Rectal smooth muscle tissue (tissue), 1 donor: ENCODE measurements at regions not wholly inside any gene's neighbourhood (a gene's known extent, or its start where the extent isn't known, plus 50 kb on each side); places are given as distances from the start of the nearest gene placed in this dataset.

Experiments
- H3K27ac ChIP-seq: one replicate; pipeline ENCODE4 v1.7.0; 2013; ENCODE audit warnings: low read depth, low read length, inconsistent platforms
- H3K27me3 ChIP-seq: one replicate; pipeline ENCODE4 v1.7.0; 2013; ENCODE audit warnings: low read length; ENCODE audit not compliant: control insufficient read depth, insufficient read depth
- H3K36me3 ChIP-seq: one replicate; pipeline ENCODE4 v1.7.0; 2013; ENCODE audit warnings: low read length; ENCODE audit not compliant: control insufficient read depth, insufficient read depth
- H3K4me1 ChIP-seq: one replicate; pipeline ENCODE4 v1.7.0; 2013; ENCODE audit warnings: low read length; ENCODE audit not compliant: control insufficient read depth, insufficient read depth
- H3K4me3 ChIP-seq: one replicate; pipeline ENCODE4 v1.7.0; 2013; ENCODE audit warnings: low read length
- H3K9ac ChIP-seq: one replicate; pipeline ENCODE4 v1.7.0; 2013; ENCODE audit warnings: low read length

DNA sequence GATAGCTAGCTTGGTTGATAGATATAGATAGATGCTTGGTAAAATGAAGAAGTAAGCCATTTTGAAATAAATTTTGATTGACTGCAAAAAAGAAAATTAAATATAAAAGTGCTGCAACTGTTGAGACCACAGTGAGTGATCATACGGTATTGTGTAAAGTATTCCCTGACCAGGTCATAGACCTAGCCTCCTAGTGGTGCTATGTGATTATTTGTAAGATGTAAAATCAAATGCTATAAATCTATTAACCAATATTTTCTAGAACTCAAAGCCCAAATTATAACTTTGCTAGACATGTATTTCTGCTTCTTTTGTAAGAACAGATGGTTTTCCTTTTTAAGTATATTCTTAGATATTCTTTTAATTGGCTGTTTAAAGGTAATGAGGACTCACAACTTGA lies 480.2 kb upstream of the PTPRD start:
- H3K27ac ChIP-seq = no peak overlapping the region
- H3K9ac ChIP-seq = no peak overlapping the region
- H3K4me1 ChIP-seq = no peaks in the 10 kb centered on the region
- H3K36me3 ChIP-seq = no peaks in the 10 kb centered on the region
- no peaks in the 10 kb centered on the region for H3K27me3 ChIP-seq
- no peak overlapping the region for H3K4me3 ChIP-seq

GRCh38 chr9:11097020-11097419 lies 484.2 kb upstream of the PTPRD start:
- Histone ChIP-seq H3K27ac (no peak overlapping the region), H3K36me3 (no peaks in the 10 kb centered on the region), H3K27me3 (no peaks in the 10 kb centered on the region), H3K9ac (no peak overlapping the region), H3K4me1 (no peaks in the 10 kb centered on the region), H3K4me3 (no peak overlapping the region)

DNA sequence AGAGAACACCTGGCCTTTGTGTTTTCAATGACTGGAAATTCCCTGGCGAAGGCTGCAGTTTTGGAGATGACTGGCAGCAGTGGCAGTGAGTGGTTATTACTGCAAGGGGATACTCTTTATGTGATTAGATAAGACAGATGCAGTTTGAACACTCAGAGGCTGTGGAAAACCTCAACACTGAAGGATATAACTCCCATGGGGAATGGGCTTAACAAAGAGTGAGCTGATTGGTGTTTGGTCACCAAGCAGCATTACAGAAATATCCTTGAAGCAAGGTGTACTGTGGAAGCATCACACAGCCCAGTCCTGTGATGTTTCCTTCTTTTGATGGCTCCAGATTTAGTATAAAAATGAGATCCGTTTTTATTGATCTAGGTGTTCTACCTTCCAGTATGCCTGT lies 490.7 kb upstream of the PTPRD start:
- no peaks in the 10 kb centered on the region for H3K4me1 ChIP-seq
- no peaks in the 10 kb centered on the region for H3K36me3 ChIP-seq
- no peak overlapping the region for H3K4me3 ChIP-seq
- H3K9ac ChIP-seq = no peak overlapping the region
- no peak overlapping the region for H3K27ac ChIP-seq
- no peaks in the 10 kb centered on the region for H3K27me3 ChIP-seq

- Histone ChIP-seq H3K4me3 (no peak overlapping the region), H3K27me3 (no peaks in the 10 kb centered on the region), H3K9ac (no peak overlapping the region), H3K36me3 (no peaks in the 10 kb centered on the region), H3K4me1 (no peaks in the 10 kb centered on the region), H3K27ac (no peak overlapping the region)
Measured at GRCh38 chr9:11107196-11107595, 494.4 kb upstream of the PTPRD start.

GRCh38 chr9:11128156-11128555 lies 515.4 kb upstream of the PTPRD start:
- Histone ChIP-seq H3K27me3 (no peaks in the 10 kb centered on the region), H3K36me3 (no peaks in the 10 kb centered on the region), H3K4me1 (no peaks in the 10 kb centered on the region), H3K4me3 (no peak overlapping the region), H3K9ac (no peak overlapping the region), H3K27ac (no peak overlapping the region)

GRCh38 chr9:11135851-11136250 lies 523.0 kb upstream of the PTPRD start:
- H3K9ac ChIP-seq = no peak overlapping the region
- no peak overlapping the region for H3K4me3 ChIP-seq
- H3K4me1 ChIP-seq = no peaks in the 10 kb centered on the region
- no peak overlapping the region for H3K27ac ChIP-seq
- H3K27me3 ChIP-seq = no peaks in the 10 kb centered on the region
- H3K36me3 ChIP-seq = no peaks in the 10 kb centered on the region

- Histone ChIP-seq H3K27ac (no peak overlapping the region), H3K27me3 (no peaks in the 10 kb centered on the region), H3K4me1 (no peaks in the 10 kb centered on the region), H3K9ac (no peak overlapping the region), H3K36me3 (no peaks in the 10 kb centered on the region), H3K4me3 (no peak overlapping the region)
Measured at GRCh38 chr9:11141357-11141756, 528.6 kb upstream of the PTPRD start.

- no peak overlapping the region for H3K27ac ChIP-seq
- H3K4me1 ChIP-seq = no peaks in the 10 kb centered on the region
- H3K36me3 ChIP-seq = no peaks in the 10 kb centered on the region
- H3K4me3 ChIP-seq = no peak overlapping the region
- H3K27me3 ChIP-seq = no peaks in the 10 kb centered on the region
- H3K9ac ChIP-seq = no peak overlapping the region
Measured at GRCh38 chr9:11142965-11143738, 530.4 kb upstream of the PTPRD start.

DNA sequence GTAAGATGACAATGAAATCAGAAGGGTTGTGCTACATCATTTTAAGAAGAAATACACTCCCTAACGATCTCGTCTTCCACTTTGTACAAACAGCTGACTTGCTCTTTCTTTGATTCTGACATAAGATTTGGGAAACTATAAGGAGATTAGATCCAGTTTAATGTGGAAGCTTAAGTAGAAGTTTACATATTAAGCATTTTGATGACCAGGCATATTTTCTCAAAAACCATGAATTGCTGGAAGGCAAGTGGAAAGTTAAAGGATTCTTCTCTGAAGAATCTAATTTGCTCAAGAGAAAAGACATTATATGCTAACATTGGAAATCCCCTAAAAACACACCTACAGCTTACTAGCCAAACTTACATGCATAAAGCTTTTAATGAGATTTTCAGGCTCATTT lies 531.9 kb upstream of the PTPRD start:
- Histone ChIP-seq H3K27ac (no peak overlapping the region), H3K36me3 (no peaks in the 10 kb centered on the region), H3K27me3 (no peaks in the 10 kb centered on the region), H3K4me3 (no peak overlapping the region), H3K9ac (no peak overlapping the region), H3K4me1 (no peaks in the 10 kb centered on the region)

GRCh38 chr9:11148189-11148588 lies 535.4 kb upstream of the PTPRD start:
- Histone ChIP-seq H3K27ac (no peak overlapping the region), H3K27me3 (no peaks in the 10 kb centered on the region), H3K4me1 (no peaks in the 10 kb centered on the region), H3K4me3 (no peak overlapping the region), H3K36me3 (no peaks in the 10 kb centered on the region), H3K9ac (no peak overlapping the region)

GRCh38 chr9:11149065-11149464 lies 536.3 kb upstream of the PTPRD start:
- Histone ChIP-seq H3K36me3 (no peaks in the 10 kb centered on the region), H3K4me3 (no peak overlapping the region)

GRCh38 chr9:11158063-11158462 lies 545.3 kb upstream of the PTPRD start:
- Histone ChIP-seq H3K4me1 (no peaks in the 10 kb centered on the region), H3K4me3 (no peak overlapping the region), H3K27ac (no peak overlapping the region), H3K36me3 (no peaks in the 10 kb centered on the region), H3K9ac (no peak overlapping the region), H3K27me3 (no peaks in the 10 kb centered on the region)

More at GRCh38 chr9:11149065-11149464, 536.3 kb upstream of the PTPRD start:
- Histone ChIP-seq H3K4me1 (no peaks in the 10 kb centered on the region), H3K9ac (no peak overlapping the region), H3K27me3 (no peaks in the 10 kb centered on the region), H3K27ac (no peak overlapping the region)

DNA sequence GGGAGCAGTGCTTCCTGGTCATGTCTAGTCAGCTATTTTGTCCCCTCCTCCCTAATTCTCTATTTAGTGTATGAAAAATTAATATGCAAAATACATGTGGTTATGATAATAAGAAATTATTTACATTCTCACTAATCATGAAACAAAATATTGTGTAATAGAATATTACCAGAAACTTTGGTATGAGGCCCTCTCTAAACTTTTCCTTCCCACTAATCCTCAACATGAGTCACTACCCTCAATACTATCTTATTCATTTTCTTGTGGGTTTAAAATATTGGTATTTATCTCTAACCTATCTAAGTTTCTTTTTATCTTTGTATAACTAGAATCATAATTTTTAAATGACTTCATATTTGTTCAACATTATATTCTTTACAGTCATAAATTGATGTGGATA lies 545.9 kb upstream of the PTPRD start:
- Histone ChIP-seq H3K9ac (no peak overlapping the region), H3K27me3 (no peaks in the 10 kb centered on the region), H3K36me3 (no peaks in the 10 kb centered on the region), H3K27ac (no peak overlapping the region), H3K4me3 (no peak overlapping the region), H3K4me1 (no peaks in the 10 kb centered on the region)
